ENCODE measurements at regions not wholly inside any gene's neighbourhood (a gene's known extent, or its start where the extent isn't known, plus 50 kb on each side); places are given as distances from the start of the nearest gene placed in this dataset.

GRCh38 chr4:11050766-11051165 lies 366.2 kb upstream of the CLNK start:
- TF ChIP-seq POLR2A (IDR thresholded peaks at IDR 0.05): no peak
- no peak for TF ChIP-seq CTCF (IDR thresholded peaks at IDR 0.05)
